NCI-H1436 treated with DMSO at 0.1 percent for 48 hours (cell line): ENCODE measurements at regions not wholly inside any gene's neighbourhood (a gene's known extent, or its start where the extent isn't known, plus 50 kb on each side); places are given as distances from the start of the nearest gene placed in this dataset.

Experiments
- DNase-seq: peaks from one replicate; lab custom pipeline; 2025; lab: John Stamatoyannopoulos, UW

- DNase-seq = no peak
These were observed 115.7 kb upstream of the MPDZ start for GRCh38 chr9:13395156-13395555.

GRCh38 chr9:13388157-13388556, 108.7 kb upstream of the MPDZ start:
- no peak for DNase-seq

GRCh38 chr9:13387734-13388067, 108.2 kb upstream of the MPDZ start:
- no peak for DNase-seq

GRCh38 chr9:13386935-13387733, 107.6 kb upstream of the MPDZ start:
- DNase-seq = no peak

- DNase-seq = no peak
These were observed 106.8 kb upstream of the MPDZ start for GRCh38 chr9:13386316-13386715.

GRCh38 chr9:13383855-13384254, 104.4 kb upstream of the MPDZ start:
- no peak for DNase-seq

- DNase-seq = no peak
These were observed 103.7 kb upstream of the MPDZ start for GRCh38 chr9:13383216-13383615.

- DNase-seq = no peak
These were observed 103.1 kb upstream of the MPDZ start for GRCh38 chr9:13382595-13382994.

GRCh38 chr9:13380903-13381302, 101.4 kb upstream of the MPDZ start:
- no peak for DNase-seq

GRCh38 chr9:13378154-13378553, 98.7 kb upstream of the MPDZ start:
- DNase-seq = no peak

GRCh38 chr9:13377171-13377925, 97.9 kb upstream of the MPDZ start:
- DNase-seq = no peak

- no peak for DNase-seq
These were observed 93.0 kb upstream of the MPDZ start for GRCh38 chr9:13372510-13372909.

- no peak for DNase-seq
These were observed 89.9 kb upstream of the MPDZ start for GRCh38 chr9:13369431-13369830.

GRCh38 chr9:13367784-13368183, 88.3 kb upstream of the MPDZ start:
- DNase-seq = no peak

GRCh38 chr9:13364271-13365000, 84.9 kb upstream of the MPDZ start:
- no peak for DNase-seq

- DNase-seq = no peak
These were observed 81.6 kb upstream of the MPDZ start for GRCh38 chr9:13361076-13361475.

- DNase-seq = no peak
These were observed 80.7 kb upstream of the MPDZ start for GRCh38 chr9:13360188-13360587.

GRCh38 chr9:13358128-13358527, 78.6 kb upstream of the MPDZ start:
- DNase-seq = no peak

- no peak for DNase-seq
These were observed 75.2 kb upstream of the MPDZ start for GRCh38 chr9:13354733-13355132.

GRCh38 chr9:13352451-13352979, 73.0 kb upstream of the MPDZ start:
- no peak for DNase-seq

GRCh38 chr9:13351778-13352386, 72.4 kb upstream of the MPDZ start:
- no peak for DNase-seq

- DNase-seq = no peak
These were observed 53.1 kb upstream of the MPDZ start for GRCh38 chr9:13332571-13332970.
